GM12878 (cell line): ENCODE measurements at regions not wholly inside any gene's neighbourhood (a gene's known extent, or its start where the extent isn't known, plus 50 kb on each side); places are given as distances from the start of the nearest gene placed in this dataset.

ENCODE experiments used
- ATAC-seq: fragments of 200-7000 bp; cut with Tn5 transposase; 3 replicates; pipeline ENCODE4 v1.9.1; 2020; ENCODE audit warnings: mild to moderate bottlenecking, moderate library complexity
- BruUV-seq: library from RNA; stranded (reverse); fragments of 400-500 nt; replicated peaks from 2 replicates; lab custom pipeline; 2021; lab: Mats Ljungman, UMichigan
- CTCF ChIA-PET: fragments of 300-600 bp; sonication (Branson Sonifier 250); formaldehyde crosslinking; extraction: SDS; loops from one replicate; lab custom pipeline; 2021; ENCODE audit warnings: inconsistent platforms; lab: Yijun Ruan, JAX
- POLR2A ChIA-PET: fragments of 350-600 bp; formaldehyde crosslinking; extraction: SDS; loops from one replicate; lab custom pipeline; 2021; ENCODE audit warnings: inconsistent platforms; lab: Charles Lee
- RAD21 ChIA-PET: fragments of 300-600 bp; sonication (Branson Sonifier 250); formaldehyde crosslinking; loops from one replicate; lab custom pipeline; 2023; ENCODE audit warnings: antibody characterized with exemption; ENCODE audit not compliant: unreplicated experiment; lab: Charles Lee
- SMC1A ChIA-PET: fragments of 300-600 bp; sonication (Branson Sonifier 250); formaldehyde crosslinking; loops from one replicate; lab custom pipeline; 2023; ENCODE audit not compliant: unreplicated experiment, uncharacterized antibody; lab: Charles Lee
- DNase-seq: peaks from one replicate; pipeline ENCODE4 v3.0.0-alpha.2; 2011; ENCODE audit warnings: low read depth, low spot score
- FAIRE-seq: peaks from 3 replicates; lab custom pipeline; 2011; peaks lifted over from hg19 to GRCh38; lab: Jason Lieb, UNC
- H2AFZ ChIP-seq: 2 replicates; pipeline ENCODE4 v1.6.0; 2011; ENCODE audit warnings: low read depth, low read length, control low read depth; ENCODE audit not compliant: control insufficient read depth
- H3K27ac ChIP-seq: 2 replicates; pipeline ENCODE4 v1.5.1; 2011; ENCODE audit warnings: control low read depth; ENCODE audit not compliant: control insufficient read depth, insufficient read depth
- H3K27me3 ChIP-seq, 2 experiments: replicated peaks in 1 of 2; 2 replicates each; pipeline versions ENCODE4 v1.6.0 to v1.6.1; 2011; ENCODE audit warnings: low read length in 1 of 2; ENCODE audit not compliant: control insufficient read depth in 2 of 2, insufficient read depth in 2 of 2
- H3K36me3 ChIP-seq, 2 experiments: 2 replicates each; pipeline ENCODE4 v1.5.1; 2011; ENCODE audit warnings: low read length in 1 of 2; ENCODE audit not compliant: control insufficient read depth in 2 of 2, insufficient read depth in 2 of 2
- H3K4me1 ChIP-seq: 2 replicates; pipeline ENCODE4 v1.6.1; 2011; ENCODE audit warnings: mild to moderate bottlenecking, low read length, moderate library complexity, mixed read lengths; ENCODE audit not compliant: control insufficient read depth, insufficient read depth
- H3K4me2 ChIP-seq: 2 replicates; pipeline ENCODE4 v1.6.0; 2011; ENCODE audit warnings: control low read depth; ENCODE audit not compliant: control insufficient read depth, insufficient read depth
- H3K4me3 ChIP-seq: fragments of 200-600 bp; sonication (generic); 2 replicates; pipeline ENCODE4 v1.5.1; 2016
- H3K79me2 ChIP-seq: 2 replicates; pipeline ENCODE4 v1.6.0; 2011; ENCODE audit warnings: low read length; ENCODE audit not compliant: control insufficient read depth, insufficient read depth
- H3K9ac ChIP-seq: 2 replicates; pipeline ENCODE4 v1.8.0; 2011; ENCODE audit warnings: low read length, control low read depth, mixed read lengths; ENCODE audit not compliant: control insufficient read depth, insufficient read depth
- H3K9me3 ChIP-seq: replicated peaks from 3 replicates; pipeline ENCODE4 v1.5.1; 2011; ENCODE audit warnings: mild to moderate bottlenecking, low read length; ENCODE audit not compliant: control insufficient read depth, insufficient read depth
- H4K20me1 ChIP-seq: 2 replicates; pipeline ENCODE4 v1.6.0; 2011; ENCODE audit not compliant: control insufficient read depth, insufficient read depth
- BCL3 ChIP-seq: IDR thresholded peaks from 2 replicates; pipeline ENCODE4 v1.6.1; 2011; ENCODE audit warnings: borderline replicate concordance, low read depth, mild to moderate bottlenecking, moderate library complexity, low read length; ENCODE audit not compliant: insufficient read depth, poor library complexity, severe bottlenecking
- BHLHE40 ChIP-seq, 2 experiments: fragments of 450-650 bp in 1 of 2; IDR thresholded peaks; 2 replicates each; pipeline ENCODE4 v1.6.1; 2011 to 2017; ENCODE audit warnings: low read depth in 2 of 2, borderline replicate concordance in 1 of 2, improper control_type of control experiment in 1 of 2, low read length in 1 of 2, mild to moderate bottlenecking in 1 of 2
- BMI1 ChIP-seq: fragments of 450-650 bp; IDR thresholded peaks from 2 replicates; pipeline ENCODE4 v1.6.1; 2016; ENCODE audit warnings: mild to moderate bottlenecking, moderate library complexity, borderline replicate concordance
- CBFB ChIP-seq: IDR thresholded peaks from 2 replicates; pipeline ENCODE4 v1.6.1; 2016; ENCODE audit warnings: antibody characterized with exemption, low read depth
- CHD4 ChIP-seq: fragments of 200-600 bp; sonication (generic); IDR thresholded peaks from 2 replicates; pipeline ENCODE4 v1.6.1; 2016; ENCODE audit warnings: mild to moderate bottlenecking
- CTCF ChIP-seq, 3 experiments: IDR thresholded peaks in 2 of 3; conservative IDR thresholded peaks in 1 of 3; 2 replicates each; pipeline ENCODE4 v1.5.1; 2011; ENCODE audit warnings: low read depth in 3 of 3, low read length in 3 of 3, mild to moderate bottlenecking in 3 of 3, control low read depth in 2 of 3, moderate library complexity in 2 of 3, inconsistent platforms in 1 of 3, mixed read lengths in 1 of 3; ENCODE audit not compliant: control insufficient read depth in 2 of 3, insufficient read depth in 1 of 3; ENCODE audit errors: extremely low read depth in 1 of 3
- EED ChIP-seq: sonication (generic); IDR thresholded peaks from 2 replicates; pipeline ENCODE4 v1.6.1; 2016; ENCODE audit warnings: antibody characterized with exemption, low read depth
- ETV6 ChIP-seq, 2 experiments: fragments of 450-650 bp in 1 of 2; IDR thresholded peaks in 1 of 2; conservative IDR thresholded peaks in 1 of 2; 2 replicates each; pipeline ENCODE4 v1.6.1; 2014; ENCODE audit warnings: antibody characterized with exemption in 1 of 2, borderline replicate concordance in 1 of 2, low read depth in 1 of 2, mild to moderate bottlenecking in 1 of 2, moderate library complexity in 1 of 2
- IRF3 ChIP-seq: fragments of 450-650 bp; IDR thresholded peaks from 2 replicates; pipeline ENCODE4 v1.6.1; 2014; ENCODE audit warnings: mild to moderate bottlenecking
- MYC ChIP-seq: IDR thresholded peaks from 2 replicates; pipeline ENCODE4 v1.6.1; 2011; ENCODE audit warnings: mild to moderate bottlenecking, low read length, moderate library complexity, inconsistent platforms; ENCODE audit not compliant: insufficient read depth, insufficient replicate concordance, insufficient read length, severe bottlenecking
- NRF1 ChIP-seq: conservative IDR thresholded peaks from 2 replicates; pipeline ENCODE4 v1.6.1; 2011; ENCODE audit warnings: mild to moderate bottlenecking, low read depth, low read length, improper control_type of control experiment
- POLR2AphosphoS5 ChIP-seq: IDR thresholded peaks from 2 replicates; pipeline ENCODE4 v1.6.1; 2011; ENCODE audit warnings: mild to moderate bottlenecking, low read length, inconsistent platforms
- RUNX3 ChIP-seq: IDR thresholded peaks from 2 replicates; pipeline ENCODE4 v1.6.1; 2012; ENCODE audit warnings: low read length, inconsistent platforms
- SMAD1 ChIP-seq: fragments of 450-650 bp; IDR thresholded peaks from 2 replicates; pipeline ENCODE4 v1.6.1; 2018; ENCODE audit warnings: mild to moderate bottlenecking, low read depth; ENCODE audit not compliant: partially characterized antibody
- SMC3 ChIP-seq: IDR thresholded peaks from 2 replicates; pipeline ENCODE4 v1.6.1; 2011; ENCODE audit warnings: low read length, improper control_type of control experiment, borderline replicate concordance
- SPI1 ChIP-seq: IDR thresholded peaks from 2 replicates; pipeline ENCODE4 v1.6.1; 2011; ENCODE audit warnings: low read depth, mild to moderate bottlenecking, low read length, moderate library complexity, borderline replicate concordance; ENCODE audit not compliant: insufficient read depth
- TBL1XR1 ChIP-seq: IDR thresholded peaks from 2 replicates; pipeline ENCODE4 v1.6.1; 2012; ENCODE audit warnings: low read depth, low read length, improper control_type of control experiment
- YY1 ChIP-seq: IDR thresholded peaks from 2 replicates; pipeline ENCODE4 v1.6.1; 2011; ENCODE audit warnings: low read depth, mild to moderate bottlenecking, low read length
- ZNF217 ChIP-seq: fragments of 450-650 bp; IDR thresholded peaks from 2 replicates; pipeline ENCODE4 v1.6.1; 2017; ENCODE audit warnings: antibody characterized with exemption, mild to moderate bottlenecking
- WGBS: methylation state at CpG from one replicate; pipeline ENCODE4 v1.1.6; 2016; ENCODE audit warnings: low lambda C conversion rate; ENCODE audit not compliant: insufficient replicate concordance, insufficient coverage; ENCODE audit errors: missing lambda C conversion rate; 5-methylcytosine and 5-hydroxymethylcytosine counted together
- in situ Hi-C: fragments of 300-500 bp; cut with MboI; formaldehyde crosslinking; loops from 9 replicates; pipeline ENCODE4 v1.14.3; 2018; ENCODE audit warnings: mixed read lengths
- intact Hi-C: fragments of 100-400 bp; cut with micrococcal nuclease; formaldehyde crosslinking; loops from one replicate; pipeline ENCODE4 v1.14.2; 2022; ENCODE audit not compliant: unreplicated experiment

GRCh38 chr12:60255044-60255443 lies 659.2 kb downstream of the SLC16A7 start (continued):
- TF ChIP-seq YY1: no peak
- no peak for TF ChIP-seq EED
- TF ChIP-seq ETV6 (conservative IDR thresholded peaks at IDR 0.05 in 1 of 2, IDR thresholded peaks at IDR 0.05 in 1 of 2; ENCODE audit: borderline replicate concordance in 1 of 2, low read depth in 1 of 2): no peak
- no peak for TF ChIP-seq POLR2AphosphoS5

- 6% methylated on average over 1 of the region's 1 CpG for WGBS
- intact Hi-C loops: no loop called here
- no peaks in the 10 kb centered on the region for H3K4me1 ChIP-seq
- POLR2A ChIA-PET: no interaction called here
- no peak overlapping the region for H2AFZ ChIP-seq
- FAIRE-seq (no peak), ATAC-seq (no peak), DNase-seq (no peak)
- no peak overlapping the region for H3K4me3 ChIP-seq
- no peaks in the 10 kb centered on the region for H3K36me3 ChIP-seq
- no TSS peak for BruUV-seq
- H3K27me3 ChIP-seq: no peaks in the 10 kb centered on the region
- H3K9me3 ChIP-seq: no peaks in the 10 kb centered on the region
- CTCF ChIA-PET: interaction anchor here (0.8 kb wide), 1 partner anchor 9 kb away, joined by 3 read pairs; no protein-coding TSS in a partner anchor
- H3K27ac ChIP-seq: no peak overlapping the region
- RAD21 ChIA-PET: no interaction called here
- no peak overlapping the region for H3K4me2 ChIP-seq
- in situ Hi-C loops: no loop called here
- no peak overlapping the region for H3K9ac ChIP-seq
- SMC1A ChIA-PET: no interaction called here
- H4K20me1 ChIP-seq: no peaks in the 10 kb centered on the region
- TF ChIP-seq CTCF (IDR thresholded peaks at IDR 0.05 in 2 of 3, conservative IDR thresholded peaks at IDR 0.05 in 1 of 3; ENCODE audit: control insufficient read depth in 2 of 3, extremely low read depth in 1 of 3, insufficient read depth in 1 of 3, low read depth in 3 of 3, low read length in 3 of 3): no peak
- no peak for TF ChIP-seq IRF3
- no peak for TF ChIP-seq MYC
- TF ChIP-seq RUNX3: no peak
- TF ChIP-seq BCL3: no peak
- TF ChIP-seq SPI1: no peak
- no peak for TF ChIP-seq ZNF217
- no peak for TF ChIP-seq BMI1
- no peak for TF ChIP-seq NRF1
- TF ChIP-seq CBFB: no peak
- TF ChIP-seq SMC3: no peak
- no peak for TF ChIP-seq BHLHE40 (IDR thresholded peaks at IDR 0.05; ENCODE audit: borderline replicate concordance in 1 of 2, low read depth in 2 of 2, low read length in 1 of 2)
- TF ChIP-seq SMAD1: no peak
- TF ChIP-seq CHD4: no peak
- no peak for TF ChIP-seq TBL1XR1
- H3K79me2 ChIP-seq: no peaks in the 10 kb centered on the region
These were observed 661.2 kb downstream of the SLC16A7 start for GRCh38 chr12:60257063-60257462.
